RWPE2 (cell line): ENCODE measurements at regions not wholly inside any gene's neighbourhood (a gene's known extent, or its start where the extent isn't known, plus 50 kb on each side); places are given as distances from the start of the nearest gene placed in this dataset.

Experiments used
- ATAC-seq: fragments of 200-7000 bp; cut with Tn5 transposase; 3 replicates; pipeline ENCODE4 v1.9.1; 2021; ENCODE audit warnings: low read depth
- DNase-seq: peaks from one replicate; pipeline ENCODE4 v3.0.0-alpha.2; 2020; ENCODE audit warnings: low spot score
- H3K27ac ChIP-seq: fragments of 450-650 bp; 2 replicates; pipeline ENCODE4 v1.5.1; 2017; ENCODE audit warnings: mild to moderate bottlenecking; ENCODE audit not compliant: poor library complexity, severe bottlenecking
- H3K27me3 ChIP-seq: fragments of 250-450 bp; sonication (Bioruptor Pico); 2 replicates; pipeline ENCODE4 v1.5.1; 2021; ENCODE audit warnings: mild to moderate bottlenecking, moderate library complexity; ENCODE audit not compliant: insufficient read depth, poor library complexity, severe bottlenecking
- H3K36me3 ChIP-seq: fragments of 250-450 bp; sonication (Bioruptor Pico); 2 replicates; pipeline ENCODE4 v1.5.1; 2020; ENCODE audit warnings: low read depth, mild to moderate bottlenecking, moderate library complexity
- H3K4me1 ChIP-seq: fragments of 250-450 bp; sonication (Bioruptor Pico); 2 replicates; pipeline ENCODE4 v1.5.1; 2021; ENCODE audit warnings: mild to moderate bottlenecking, moderate library complexity; ENCODE audit not compliant: insufficient read depth, poor library complexity, severe bottlenecking
- H3K4me3 ChIP-seq: fragments of 250-450 bp; sonication (Bioruptor Pico); 2 replicates; pipeline ENCODE4 v1.5.1; 2021; ENCODE audit warnings: mild to moderate bottlenecking, moderate library complexity; ENCODE audit not compliant: severe bottlenecking
- H3K9me3 ChIP-seq: fragments of 250-450 bp; sonication (Bioruptor Pico); 2 replicates; pipeline ENCODE4 v1.5.1; 2021; ENCODE audit warnings: mild to moderate bottlenecking, moderate library complexity; ENCODE audit not compliant: severe bottlenecking
- TF ChIP-seq, protein P1 (sequence below): fragments of 450-650 bp; IDR thresholded peaks from one replicate; pipeline ENCODE4 v1.5.1; 2017; ENCODE audit warnings: mild to moderate bottlenecking, moderate library complexity; ENCODE audit not compliant: poor library complexity, severe bottlenecking

DNA sequence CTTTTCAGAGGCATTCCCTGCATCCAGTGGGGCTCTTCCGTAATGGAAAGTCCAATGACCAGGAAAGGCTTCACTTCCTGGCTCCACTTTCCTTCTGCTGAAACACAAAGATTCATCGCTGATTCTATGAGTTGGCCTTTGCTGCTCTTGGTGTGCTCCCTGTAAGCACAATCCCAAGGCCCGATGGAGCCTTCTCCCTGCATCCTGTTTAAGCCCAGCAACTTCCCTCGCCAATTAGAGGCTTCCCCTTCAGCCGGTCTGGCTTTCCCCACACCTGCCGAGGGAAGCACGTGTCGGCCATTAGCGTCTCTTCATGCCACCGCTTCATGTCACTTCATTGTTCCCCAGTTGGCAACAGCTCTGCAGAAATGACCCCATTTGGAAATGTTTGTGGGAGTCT is 693.9 kb downstream of the MED13L start:
- H3K4me3 ChIP-seq = no peak overlapping the region
- H3K9me3 ChIP-seq = no peaks in the 10 kb centered on the region
- no peaks in the 10 kb centered on the region for H3K36me3 ChIP-seq
- peaks cover 7% of the 10 kb centered on the region for H3K4me1 ChIP-seq
- ATAC-seq = no peak
- no peaks in the 10 kb centered on the region for H3K27me3 ChIP-seq
- no peak for DNase-seq
- TF ChIP-seq, protein P1, sequence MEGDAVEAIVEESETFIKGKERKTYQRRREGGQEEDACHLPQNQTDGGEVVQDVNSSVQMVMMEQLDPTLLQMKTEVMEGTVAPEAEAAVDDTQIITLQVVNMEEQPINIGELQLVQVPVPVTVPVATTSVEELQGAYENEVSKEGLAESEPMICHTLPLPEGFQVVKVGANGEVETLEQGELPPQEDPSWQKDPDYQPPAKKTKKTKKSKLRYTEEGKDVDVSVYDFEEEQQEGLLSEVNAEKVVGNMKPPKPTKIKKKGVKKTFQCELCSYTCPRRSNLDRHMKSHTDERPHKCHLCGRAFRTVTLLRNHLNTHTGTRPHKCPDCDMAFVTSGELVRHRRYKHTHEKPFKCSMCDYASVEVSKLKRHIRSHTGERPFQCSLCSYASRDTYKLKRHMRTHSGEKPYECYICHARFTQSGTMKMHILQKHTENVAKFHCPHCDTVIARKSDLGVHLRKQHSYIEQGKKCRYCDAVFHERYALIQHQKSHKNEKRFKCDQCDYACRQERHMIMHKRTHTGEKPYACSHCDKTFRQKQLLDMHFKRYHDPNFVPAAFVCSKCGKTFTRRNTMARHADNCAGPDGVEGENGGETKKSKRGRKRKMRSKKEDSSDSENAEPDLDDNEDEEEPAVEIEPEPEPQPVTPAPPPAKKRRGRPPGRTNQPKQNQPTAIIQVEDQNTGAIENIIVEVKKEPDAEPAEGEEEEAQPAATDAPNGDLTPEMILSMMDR = no peak
- no peak overlapping the region for H3K27ac ChIP-seq

DNA sequence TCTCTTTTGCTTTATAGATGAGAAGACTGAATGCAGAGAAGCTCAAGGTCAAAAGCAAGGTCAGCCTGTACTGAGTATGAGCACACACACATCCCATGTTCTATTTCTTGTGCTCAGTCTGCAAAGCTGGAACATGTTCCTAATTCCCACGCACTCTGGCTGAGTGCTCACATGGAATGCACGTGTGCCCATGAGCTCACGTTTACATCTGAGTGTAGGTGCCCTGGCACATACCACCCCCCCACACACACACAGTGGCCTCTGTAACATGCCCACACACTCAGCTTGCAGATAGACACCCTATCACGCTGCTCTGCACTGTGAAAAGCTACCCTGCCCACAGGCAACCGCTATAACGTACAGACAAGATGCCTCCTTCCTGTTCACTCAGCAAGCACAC is 700.1 kb downstream of the MED13L start:
- DNase-seq = no peak
- no peak for ATAC-seq
- H3K27ac ChIP-seq = no peak overlapping the region
- H3K36me3 ChIP-seq = no peaks in the 10 kb centered on the region
- H3K9me3 ChIP-seq = no peaks in the 10 kb centered on the region
- H3K4me3 ChIP-seq = no peak overlapping the region
- no peaks in the 10 kb centered on the region for H3K4me1 ChIP-seq
- TF ChIP-seq, protein P1 = no peak
- no peaks in the 10 kb centered on the region for H3K27me3 ChIP-seq

DNA sequence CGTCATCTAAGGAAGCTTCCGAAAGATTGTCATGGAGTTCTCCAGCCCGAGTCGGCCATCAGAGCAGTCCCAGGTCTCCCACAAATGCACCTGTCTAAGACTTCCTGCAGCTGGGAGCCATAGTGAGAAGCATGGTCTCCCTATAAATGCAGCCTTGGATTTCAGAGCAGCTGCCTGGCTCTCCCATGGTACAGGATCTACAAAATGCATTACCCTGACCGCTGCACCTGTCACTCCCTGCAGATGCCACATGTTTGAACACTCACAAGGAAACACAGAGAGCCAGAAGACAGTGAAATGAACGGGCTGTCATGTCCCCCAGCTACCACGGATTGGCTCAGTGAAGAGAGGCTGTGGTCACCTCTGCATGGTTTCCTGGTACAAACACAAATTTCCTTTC is 702.7 kb downstream of the MED13L start:
- Histone ChIP-seq H3K27me3 (no peaks in the 10 kb centered on the region), H3K4me3 (no peak overlapping the region)
- DNase-seq = no peak

GRCh38 chr12:115572440-115572839 is 705.1 kb downstream of the MED13L start:
- Histone ChIP-seq H3K27me3 (no peaks in the 10 kb centered on the region), H3K4me3 (no peak overlapping the region), H3K9me3 (no peaks in the 10 kb centered on the region), H3K27ac (no peak overlapping the region), H3K36me3 (no peaks in the 10 kb centered on the region), H3K4me1 (no peaks in the 10 kb centered on the region)
- TF ChIP-seq, protein P1 = no peak
- ATAC-seq (no peak), DNase-seq (no peak)

More for the DNA sequence above, 702.7 kb downstream of the MED13L start:
- ATAC-seq = no peak
- H3K27ac ChIP-seq = no peak overlapping the region
- TF ChIP-seq, protein P1 = no peak
- no peaks in the 10 kb centered on the region for H3K9me3 ChIP-seq
- no peaks in the 10 kb centered on the region for H3K4me1 ChIP-seq
- no peaks in the 10 kb centered on the region for H3K36me3 ChIP-seq

DNA sequence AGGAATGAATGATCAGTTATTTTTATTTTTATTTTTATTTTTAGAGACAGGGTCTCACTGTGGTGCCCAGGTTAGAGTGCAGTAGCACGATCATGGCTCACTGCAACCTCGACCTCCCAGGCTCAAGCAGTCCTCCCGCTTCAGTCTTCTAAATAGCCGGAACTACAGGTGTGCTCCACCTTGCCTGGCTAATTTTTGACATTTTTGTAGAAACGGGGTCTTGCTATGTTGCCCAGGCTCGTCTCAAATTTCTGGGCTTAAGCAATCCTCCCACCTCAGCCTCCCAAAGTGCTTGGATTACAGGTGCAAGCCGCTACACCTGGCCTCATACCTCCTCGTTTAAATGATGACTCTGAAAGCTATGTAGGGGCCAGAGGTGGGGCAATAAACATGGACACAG is 706.0 kb downstream of the MED13L start:
- TF ChIP-seq, protein P1 = no peak
- H3K4me1 ChIP-seq = no peaks in the 10 kb centered on the region
- no peaks in the 10 kb centered on the region for H3K36me3 ChIP-seq
- H3K27me3 ChIP-seq = no peaks in the 10 kb centered on the region
- DNase-seq (no peak), ATAC-seq (no peak)
- H3K9me3 ChIP-seq = no peaks in the 10 kb centered on the region
- no peak overlapping the region for H3K27ac ChIP-seq
- no peak overlapping the region for H3K4me3 ChIP-seq
